Ishikawa (cell line): ENCODE measurements at regions not wholly inside any gene's neighbourhood (a gene's known extent, or its start where the extent isn't known, plus 50 kb on each side); places are given as distances from the start of the nearest gene placed in this dataset.

Experiments used
- CEBPB ChIP-seq: IDR thresholded peaks from 2 replicates; pipeline ENCODE4 v1.6.1; 2012
- CREB1 ChIP-seq: IDR thresholded peaks from 2 replicates; pipeline ENCODE4 v1.6.1; 2012; ENCODE audit warnings: low read depth
- EGR1 ChIP-seq: IDR thresholded peaks from 2 replicates; pipeline ENCODE4 v1.6.1; 2012
- EP300 ChIP-seq: IDR thresholded peaks from 2 replicates; pipeline ENCODE4 v1.6.1; 2012; ENCODE audit warnings: borderline replicate concordance
- FOXM1 ChIP-seq: IDR thresholded peaks from 2 replicates; pipeline ENCODE4 v1.6.1; 2012; ENCODE audit warnings: low read depth, borderline replicate concordance
- MAX ChIP-seq: IDR thresholded peaks from 2 replicates; pipeline ENCODE4 v1.6.1; 2012
- NFIC ChIP-seq: IDR thresholded peaks from 2 replicates; pipeline ENCODE4 v1.6.1; 2012
- RAD21 ChIP-seq: IDR thresholded peaks from 2 replicates; pipeline ENCODE4 v1.6.1; 2012; ENCODE audit warnings: low read depth
- REST ChIP-seq: IDR thresholded peaks from 2 replicates; pipeline ENCODE4 v1.6.1; 2012; ENCODE audit warnings: low read depth, mild to moderate bottlenecking
- TAF1 ChIP-seq: IDR thresholded peaks from 2 replicates; pipeline ENCODE4 v1.6.1; 2012; ENCODE audit warnings: low read depth, mild to moderate bottlenecking
- TCF12 ChIP-seq: IDR thresholded peaks from 2 replicates; pipeline ENCODE4 v1.6.1; 2012; ENCODE audit warnings: low read depth
- TEAD4 ChIP-seq: IDR thresholded peaks from 2 replicates; pipeline ENCODE4 v1.6.1; 2012
- USF1 ChIP-seq: IDR thresholded peaks from 2 replicates; pipeline ENCODE4 v1.6.1; 2012
- YY1 ChIP-seq: IDR thresholded peaks from 2 replicates; pipeline ENCODE4 v1.6.1; 2012; ENCODE audit warnings: low read depth
- ZBTB7A ChIP-seq: IDR thresholded peaks from 2 replicates; pipeline ENCODE4 v1.6.1; 2012; ENCODE audit warnings: low read depth

- TF ChIP-seq YY1: no peak
- TF ChIP-seq CEBPB: no peak
- no peak for TF ChIP-seq EGR1
- no peak for TF ChIP-seq ZBTB7A
- no peak for TF ChIP-seq NFIC
- TF ChIP-seq EP300: no peak
- TF ChIP-seq RAD21: no peak
- TF ChIP-seq REST: no peak
- no peak for TF ChIP-seq TCF12
- no peak for TF ChIP-seq MAX
- TF ChIP-seq TAF1: no peak
- TF ChIP-seq FOXM1: no peak
- TF ChIP-seq CREB1: no peak
- TF ChIP-seq TEAD4: no peak
- TF ChIP-seq USF1: no peak
These were observed 65.3 kb downstream of the EOMES start for GRCh38 chr3:27656790-27657189.

- TF ChIP-seq FOXM1: no peak
These were observed 66.6 kb downstream of the EOMES start for GRCh38 chr3:27655547-27655946.

GRCh38 chr3:27653803-27654558 lies 68.1 kb downstream of the EOMES start:
- TF ChIP-seq TEAD4 (no peak), YY1 (no peak), EP300 (no peak), TAF1 (no peak), EGR1 (no peak), TCF12 (no peak), CREB1 (no peak), REST (no peak), RAD21 (no peak), MAX (no peak), FOXM1 (no peak), NFIC (no peak), ZBTB7A (no peak), CEBPB (no peak)

- TF ChIP-seq FOXM1 (no peak), TAF1 (no peak), RAD21 (no peak), CEBPB (no peak), MAX (no peak), EGR1 (no peak), EP300 (no peak), REST (no peak), TEAD4 (no peak), YY1 (no peak), TCF12 (no peak), NFIC (no peak), USF1 (no peak), ZBTB7A (no peak), CREB1 (no peak)
These were observed 72.8 kb downstream of the EOMES start for GRCh38 chr3:27649277-27649676.
